ENCODE measurements at regions not wholly inside any gene's neighbourhood (a gene's known extent, or its start where the extent isn't known, plus 50 kb on each side); places are given as distances from the start of the nearest gene placed in this dataset.

- DNase-seq (ENCODE audit: low read depth): no peak
Measured at GRCh38 chr15:95228856-95229555, 997.6 kb downstream of the MCTP2 start.

GRCh38 chr15:95235033-95235432 is 1003.7 kb downstream of the MCTP2 start:
- no peak for DNase-seq (ENCODE audit: low read depth)

GRCh38 chr15:95247071-95247984 is 1016.0 kb downstream of the MCTP2 start:
- peak; percentile 80 for DNase-seq (ENCODE audit: low read depth)

GRCh38 chr15:95249524-95249923 is 1018.2 kb downstream of the MCTP2 start:
- DNase-seq (ENCODE audit: low read depth): no peak

- DNase-seq (ENCODE audit: low read depth): no peak
Measured at GRCh38 chr15:95252404-95252803, 1021.0 kb downstream of the MCTP2 start.

- DNase-seq (ENCODE audit: low read depth): no peak
Measured at GRCh38 chr15:95254263-95254662, 1022.9 kb downstream of the MCTP2 start.

- DNase-seq (ENCODE audit: low read depth): peak; percentile 82
Measured at GRCh38 chr15:95259513-95259912, 1028.2 kb downstream of the MCTP2 start.

GRCh38 chr15:95259965-95260364 is 1028.6 kb downstream of the MCTP2 start:
- DNase-seq (ENCODE audit: low read depth): peak; percentile 37

GRCh38 chr15:95260856-95261255 is 1029.5 kb downstream of the MCTP2 start:
- no peak for DNase-seq (ENCODE audit: low read depth)

- DNase-seq (ENCODE audit: low read depth): no peak
Measured at GRCh38 chr15:95261546-95261945, 1030.2 kb downstream of the MCTP2 start.

GRCh38 chr15:95261968-95262367 is 1030.6 kb downstream of the MCTP2 start:
- no peak for DNase-seq (ENCODE audit: low read depth)

GRCh38 chr15:95262866-95263564 is 1031.7 kb downstream of the MCTP2 start:
- peak; percentile 36 for DNase-seq (ENCODE audit: low read depth)

- DNase-seq (ENCODE audit: low read depth): no peak
Measured at GRCh38 chr15:95263751-95264150, 1032.4 kb downstream of the MCTP2 start.

- no peak for DNase-seq (ENCODE audit: low read depth)
Measured at GRCh38 chr15:95265419-95265997, 1034.1 kb downstream of the MCTP2 start.

GRCh38 chr15:95266451-95267061 is 1035.2 kb downstream of the MCTP2 start:
- DNase-seq (ENCODE audit: low read depth): no peak

GRCh38 chr15:95267481-95267880 is 1036.1 kb downstream of the MCTP2 start:
- no peak for DNase-seq (ENCODE audit: low read depth)

- no peak for DNase-seq (ENCODE audit: low read depth)
Measured at GRCh38 chr15:95269242-95270183, 1038.2 kb downstream of the MCTP2 start.

- DNase-seq (ENCODE audit: low read depth): no peak
Measured at GRCh38 chr15:95274101-95274500, 1042.7 kb downstream of the MCTP2 start.

- no peak for DNase-seq (ENCODE audit: low read depth)
Measured at GRCh38 chr15:95277266-95277665, 1045.9 kb downstream of the MCTP2 start.

Data from myocyte (in vitro differentiated cells).